ENCODE measurements at regions not wholly inside any gene's neighbourhood (a gene's known extent, or its start where the extent isn't known, plus 50 kb on each side); places are given as distances from the start of the nearest gene placed in this dataset.

DNA sequence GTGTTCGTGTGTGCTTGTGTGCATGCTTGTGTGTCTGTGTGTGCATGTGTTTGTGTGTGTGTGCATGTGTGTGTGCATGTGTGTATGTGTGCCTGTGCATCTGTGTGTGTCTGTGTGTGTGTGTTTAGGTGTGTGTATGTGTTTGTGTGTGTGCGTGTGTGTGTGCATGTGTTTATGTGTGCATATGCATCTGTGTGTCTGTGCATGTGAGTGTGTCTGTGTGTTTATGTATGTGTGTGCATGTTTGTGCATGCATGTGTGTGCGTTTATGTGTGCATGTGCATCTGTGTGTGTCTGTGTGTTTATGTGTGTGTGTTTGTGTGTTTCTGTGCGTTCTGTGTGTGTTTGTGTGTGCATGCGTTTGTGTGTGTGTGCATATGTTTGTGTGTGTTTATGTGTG is 106.6 kb upstream of the TNRC6C start:
- DNase-seq = no peak

DNA sequence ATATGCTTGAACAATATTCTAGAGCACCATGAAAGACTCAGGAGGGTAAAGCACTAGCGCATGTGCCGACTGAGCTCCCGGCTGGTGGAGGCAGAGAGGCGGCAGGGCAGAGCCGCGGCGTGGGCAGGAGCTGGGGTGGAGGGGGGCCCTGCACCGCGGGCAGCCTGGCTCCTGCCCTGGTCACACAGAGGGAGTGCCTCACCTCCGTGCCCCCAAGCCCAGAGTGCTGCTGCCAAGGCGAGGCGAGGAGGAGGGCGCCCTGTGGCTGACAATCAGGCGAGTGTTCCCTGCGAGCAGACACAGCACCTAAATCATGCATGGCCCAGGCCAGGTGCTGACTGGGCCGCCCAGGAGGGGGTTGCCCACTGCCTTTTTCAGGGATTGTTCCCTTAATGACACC is 105.8 kb upstream of the TNRC6C start:
- DNase-seq = no peak

DNA sequence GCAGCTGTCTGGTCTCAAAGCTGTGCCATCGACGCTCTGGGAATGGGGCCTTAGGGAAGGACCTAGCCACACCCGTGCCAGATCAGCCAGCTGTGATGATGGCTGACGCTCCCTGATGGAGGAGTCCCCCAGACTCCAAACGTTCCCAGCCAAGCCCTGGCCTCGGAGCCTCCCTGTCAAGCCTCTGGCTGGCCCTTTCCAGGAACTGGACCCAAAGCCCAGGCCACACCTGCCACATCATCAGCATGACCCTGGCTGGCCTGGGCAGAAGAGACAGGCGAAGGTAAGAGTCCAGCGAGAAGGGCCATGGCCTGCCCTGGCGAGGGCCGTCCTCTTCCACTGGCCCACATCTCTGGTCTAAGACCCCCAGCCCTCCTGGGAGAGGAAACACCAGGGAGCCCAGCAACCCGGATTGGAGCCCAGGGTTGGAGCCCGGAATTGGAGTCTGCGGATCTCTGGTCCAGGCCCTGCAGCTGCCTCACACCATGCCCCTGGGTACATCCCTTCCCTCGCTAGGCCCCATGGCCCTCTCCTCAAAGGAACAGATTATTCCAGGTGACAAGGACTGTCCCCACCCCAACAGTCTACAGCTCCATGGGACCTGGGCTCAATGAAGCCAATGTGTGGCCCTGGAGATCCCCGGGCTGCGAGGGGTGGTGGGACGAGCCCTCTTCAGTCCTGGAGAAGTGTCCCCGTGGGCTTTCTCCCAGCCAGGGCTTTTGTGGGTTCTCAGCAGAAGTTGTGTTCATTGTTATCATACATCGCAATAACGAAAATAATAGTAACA is 105.1 kb upstream of the TNRC6C start:
- DNase-seq = no peak

DNA sequence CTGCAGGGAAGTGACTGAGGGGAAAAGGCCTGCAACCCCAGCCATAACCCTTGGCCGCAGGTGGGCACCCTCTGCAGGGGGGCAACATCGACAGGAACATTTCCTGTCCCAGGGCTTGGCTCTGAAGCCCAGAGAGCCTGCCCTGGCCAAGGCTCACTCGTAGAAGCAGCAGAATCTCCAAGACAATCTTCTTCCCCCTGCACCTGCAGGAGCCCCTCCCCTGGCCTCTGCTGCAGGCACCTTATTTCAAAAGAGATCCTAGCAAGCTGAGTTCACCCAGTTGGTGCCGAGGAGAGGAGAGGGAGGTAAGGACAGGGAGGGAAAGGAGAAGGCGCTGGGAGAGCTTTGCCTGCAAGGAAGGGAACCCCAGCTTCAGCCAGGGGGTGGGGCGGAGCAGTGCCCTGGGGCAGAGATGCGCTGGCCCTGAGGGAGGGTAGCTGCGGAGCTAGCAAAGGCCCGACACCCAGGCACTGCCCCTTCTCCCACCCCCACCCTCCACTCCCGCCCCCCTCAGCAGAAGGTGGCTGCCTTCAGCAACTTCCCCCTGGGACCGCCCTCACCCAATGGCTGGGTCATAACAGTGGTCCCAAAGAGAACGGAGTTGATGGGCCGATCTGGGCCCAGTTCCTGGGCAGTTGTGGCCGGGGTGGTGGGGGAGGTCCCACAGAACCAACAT is 104.3 kb upstream of the TNRC6C start:
- DNase-seq = no peak

DNA sequence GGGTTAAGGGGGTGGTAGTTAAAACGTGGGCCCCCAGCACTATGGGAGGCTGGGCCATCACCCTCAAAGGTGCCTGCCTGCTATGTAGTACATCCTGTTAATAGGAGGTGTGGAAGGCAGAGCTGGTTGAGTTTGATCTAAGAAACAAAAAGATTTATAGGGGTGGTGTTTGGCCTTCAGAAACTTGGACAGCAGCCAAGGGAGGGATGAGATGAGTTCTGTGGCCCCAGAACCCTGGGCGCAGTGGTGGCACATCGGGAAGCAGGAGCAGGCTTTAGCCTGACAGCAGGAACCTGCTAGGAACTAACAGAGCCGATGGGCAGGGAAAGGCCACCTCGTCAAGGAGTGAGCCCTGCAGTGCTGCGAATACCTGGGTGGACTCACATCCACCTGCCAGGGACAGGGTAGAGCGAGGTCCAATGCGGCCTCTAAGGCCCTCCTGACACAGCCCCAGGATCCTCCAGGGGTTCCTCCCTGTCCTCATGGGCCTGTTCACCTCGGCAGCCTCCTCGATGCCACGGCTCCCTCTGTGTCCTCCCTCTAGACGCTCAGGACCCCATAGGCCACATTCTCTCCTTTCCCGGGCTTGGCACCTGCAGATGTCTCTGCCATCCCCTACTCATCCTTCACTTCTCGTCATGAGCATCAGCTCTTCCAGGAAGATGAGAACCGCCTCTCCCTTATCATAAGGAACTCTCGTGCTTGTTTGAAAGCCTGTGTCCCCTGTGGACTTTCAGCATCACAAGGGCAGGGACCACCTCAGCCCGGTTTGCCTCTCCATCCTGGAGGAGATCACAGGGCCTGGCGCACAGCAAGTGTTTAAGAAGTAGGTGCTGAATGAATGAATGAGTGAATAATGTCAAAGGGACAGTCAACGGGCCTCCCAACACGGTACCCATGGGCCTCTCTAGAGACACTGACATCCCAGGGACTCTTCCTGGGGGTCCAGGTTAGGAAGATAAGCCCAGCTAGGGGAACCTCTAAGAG is 103.5 kb upstream of the TNRC6C start:
- no peak for DNase-seq

DNA sequence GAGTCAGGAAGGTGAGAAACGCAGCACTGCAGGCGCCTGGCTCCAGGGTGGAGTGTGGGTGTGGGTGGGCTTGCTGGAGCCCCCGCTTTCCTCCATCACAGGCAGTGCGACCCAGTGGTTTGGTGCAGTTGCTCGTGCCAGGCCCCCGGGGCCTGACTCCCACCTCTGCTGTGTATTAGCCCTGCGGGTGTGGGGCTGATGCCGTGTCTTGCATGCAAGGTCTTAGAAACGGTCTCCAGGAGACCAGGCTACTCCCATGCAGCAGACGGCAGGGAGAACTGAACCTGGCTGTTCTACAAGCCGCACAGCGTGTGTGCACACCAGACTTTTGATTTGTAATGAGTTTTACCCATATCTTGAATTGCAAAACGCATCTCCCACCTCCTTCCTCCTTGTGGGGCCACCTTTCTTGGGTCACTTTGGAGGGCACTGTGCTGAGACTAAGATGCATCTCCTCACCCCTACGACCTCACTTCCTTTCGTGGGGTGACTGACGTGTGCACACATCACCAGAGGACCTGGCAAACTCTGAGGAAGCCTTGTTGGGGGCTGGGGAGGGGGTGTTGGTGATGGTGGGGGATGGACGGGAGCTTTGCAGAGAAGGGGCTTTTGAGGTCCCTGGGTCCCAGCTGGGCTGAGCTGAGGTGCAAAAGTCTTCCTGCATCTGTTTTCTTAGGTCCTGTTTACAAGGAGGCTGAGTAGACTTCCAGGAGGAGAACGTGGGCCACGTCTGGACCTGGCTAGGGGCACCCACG is 101.8 kb upstream of the TNRC6C start:
- DNase-seq = no peak

DNA sequence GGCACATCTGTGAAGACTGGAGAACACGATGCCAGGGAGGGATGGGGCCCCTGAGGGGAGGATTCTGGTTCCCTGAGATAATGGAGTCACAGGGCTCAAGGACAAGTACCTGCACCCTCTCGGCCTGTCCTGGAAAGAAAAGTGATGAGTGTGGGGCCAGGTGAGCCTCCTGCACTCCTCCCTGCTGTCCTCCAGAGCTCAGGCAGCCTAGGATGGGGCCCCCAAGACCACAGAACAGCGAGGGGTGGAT is 101.3 kb upstream of the TNRC6C start:
- DNase-seq = no peak

DNA sequence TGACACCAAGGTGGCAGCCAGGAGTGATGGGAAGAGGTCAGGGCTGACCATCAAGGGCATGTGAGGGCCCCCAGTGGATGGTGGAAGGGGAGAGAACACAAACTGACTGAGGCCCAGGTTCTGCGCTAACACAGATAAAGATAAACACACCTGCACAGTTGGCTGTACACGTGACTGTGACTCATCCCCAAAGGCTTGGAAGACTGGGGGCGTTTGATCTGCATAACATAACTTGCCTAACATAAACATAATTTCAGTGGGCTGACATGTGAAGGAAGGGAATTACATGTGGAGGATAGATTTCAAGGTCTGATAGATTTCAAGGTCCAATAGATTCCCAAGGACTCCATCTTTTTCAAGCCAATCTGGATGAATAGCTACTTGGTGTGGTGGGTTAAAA is 100.9 kb upstream of the TNRC6C start:
- no peak for DNase-seq

DNA sequence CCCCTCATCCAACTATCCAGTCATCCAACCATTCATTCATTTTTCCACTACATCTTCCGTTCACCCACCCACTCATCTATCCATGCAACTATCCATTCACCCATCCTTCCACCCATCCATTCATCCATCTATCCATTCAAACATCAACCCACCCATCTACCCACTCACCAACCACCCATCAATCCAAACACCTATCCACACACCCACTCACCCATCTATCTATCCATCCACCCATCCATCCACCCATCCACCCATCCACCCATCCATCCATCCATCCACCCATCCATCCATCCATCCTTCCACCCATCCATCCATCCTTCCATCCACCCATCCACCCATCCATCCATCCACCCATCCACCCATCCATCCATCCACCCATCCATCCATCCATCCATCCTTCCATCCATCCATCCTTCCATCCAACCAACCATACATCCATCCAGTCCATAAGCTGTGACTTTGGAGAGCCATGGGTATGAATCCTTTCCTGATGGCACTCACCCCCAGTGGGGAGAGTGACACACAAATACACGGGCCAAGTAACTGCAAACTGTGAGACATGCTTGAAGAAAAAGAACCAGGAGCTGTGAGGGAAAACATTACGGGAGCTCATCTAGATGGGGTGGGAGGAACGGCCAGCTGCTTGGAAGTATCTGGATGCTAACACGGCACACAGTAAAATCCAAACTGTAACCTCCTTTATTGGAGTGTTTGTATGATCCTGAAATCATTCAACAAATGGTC is 100.0 kb upstream of the TNRC6C start:
- DNase-seq = no peak

DNA sequence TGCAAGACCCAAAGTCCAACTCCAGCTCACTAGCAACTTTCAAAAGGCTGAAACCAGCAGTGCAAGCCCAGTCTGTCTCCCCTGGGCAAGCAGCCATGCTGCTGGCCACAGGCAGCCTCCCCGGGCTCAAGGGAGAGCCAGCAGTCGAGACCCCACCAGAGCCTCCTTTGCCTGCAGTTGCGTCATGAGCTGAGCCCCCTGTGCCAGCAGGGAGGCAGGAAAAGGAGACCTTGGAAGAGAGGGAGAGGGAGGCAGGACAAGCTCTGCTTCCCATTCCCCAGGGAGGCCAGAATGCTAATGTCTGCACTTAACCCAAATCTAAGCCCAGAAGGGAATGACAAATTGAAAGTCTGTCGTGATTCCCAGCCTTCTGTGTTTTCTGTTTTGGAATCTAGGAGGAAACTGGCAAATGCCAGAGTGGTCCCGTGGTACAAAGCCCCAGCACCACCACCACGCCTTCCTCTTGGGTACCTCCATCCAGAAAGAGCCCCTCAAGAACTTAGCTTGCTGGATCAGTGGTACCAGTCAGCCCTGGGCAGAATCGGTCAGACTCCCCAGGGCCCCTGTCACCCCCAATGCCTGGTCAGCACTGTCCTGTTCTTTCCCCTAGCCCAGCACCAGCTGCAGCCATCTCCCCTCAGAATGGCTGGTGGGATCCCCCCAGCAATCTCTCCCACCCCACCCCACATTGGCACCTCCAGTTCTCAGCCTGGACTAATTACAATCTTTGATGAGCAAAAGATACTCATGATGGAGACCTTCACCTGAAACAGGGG is 99.3 kb upstream of the TNRC6C start:
- DNase-seq = no peak

DNA sequence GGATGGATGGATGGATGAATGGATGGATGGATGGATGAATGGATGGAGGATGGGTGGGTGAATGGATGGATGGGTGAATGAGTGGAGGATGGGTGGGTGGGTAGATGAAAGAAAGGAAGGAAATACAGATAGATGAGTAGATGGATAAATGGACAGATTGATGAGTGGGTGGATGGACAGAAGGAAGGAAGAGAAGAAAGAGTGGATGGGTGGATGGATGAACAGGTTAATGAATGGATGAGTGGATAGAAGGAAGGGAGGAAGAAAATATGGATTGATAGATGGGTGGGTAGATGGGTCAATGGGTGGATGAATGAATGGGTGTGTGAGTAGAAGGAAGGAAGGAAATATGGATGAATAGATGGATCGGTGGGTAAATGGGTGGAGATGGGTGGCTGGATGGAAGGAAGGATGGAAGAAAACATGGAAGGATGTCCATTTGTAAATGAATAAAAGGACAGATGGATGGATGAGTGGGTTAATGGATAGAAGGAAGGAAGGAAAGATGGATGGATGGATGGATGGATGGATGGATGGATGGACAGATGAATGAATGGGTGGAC is 97.3 kb upstream of the TNRC6C start:
- no peak for DNase-seq

DNA sequence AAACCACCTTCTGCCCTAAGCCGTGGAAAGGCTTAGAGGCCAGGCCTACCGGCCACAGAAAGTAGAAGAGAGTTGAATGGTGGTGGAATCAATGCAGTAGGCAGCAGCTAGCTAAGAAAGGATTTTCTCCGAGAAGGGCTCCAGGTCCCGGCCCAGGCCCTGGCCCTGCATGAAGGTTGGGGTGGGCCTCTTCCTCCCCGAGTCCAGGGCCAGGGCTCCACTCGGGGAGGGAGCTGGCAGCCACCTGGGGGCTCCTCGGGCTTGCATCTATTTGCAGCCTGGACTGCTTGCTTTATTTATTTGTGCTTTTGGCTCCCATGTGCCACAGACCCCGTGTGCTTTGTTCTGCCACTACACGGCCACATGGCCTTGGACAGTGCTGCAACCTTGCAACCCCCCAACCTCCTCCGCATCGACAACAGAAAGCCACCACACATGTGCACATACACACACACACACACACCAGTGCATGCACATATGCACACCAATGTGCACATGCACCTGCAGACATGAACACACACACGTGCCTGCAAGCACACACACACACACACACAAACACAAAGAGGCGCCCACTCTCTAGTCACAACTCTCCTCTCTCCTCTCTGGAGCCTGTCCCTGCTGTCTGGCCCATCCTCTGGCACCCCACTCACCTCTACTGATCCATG is 96.4 kb upstream of the TNRC6C start:
- no peak for DNase-seq

DNA sequence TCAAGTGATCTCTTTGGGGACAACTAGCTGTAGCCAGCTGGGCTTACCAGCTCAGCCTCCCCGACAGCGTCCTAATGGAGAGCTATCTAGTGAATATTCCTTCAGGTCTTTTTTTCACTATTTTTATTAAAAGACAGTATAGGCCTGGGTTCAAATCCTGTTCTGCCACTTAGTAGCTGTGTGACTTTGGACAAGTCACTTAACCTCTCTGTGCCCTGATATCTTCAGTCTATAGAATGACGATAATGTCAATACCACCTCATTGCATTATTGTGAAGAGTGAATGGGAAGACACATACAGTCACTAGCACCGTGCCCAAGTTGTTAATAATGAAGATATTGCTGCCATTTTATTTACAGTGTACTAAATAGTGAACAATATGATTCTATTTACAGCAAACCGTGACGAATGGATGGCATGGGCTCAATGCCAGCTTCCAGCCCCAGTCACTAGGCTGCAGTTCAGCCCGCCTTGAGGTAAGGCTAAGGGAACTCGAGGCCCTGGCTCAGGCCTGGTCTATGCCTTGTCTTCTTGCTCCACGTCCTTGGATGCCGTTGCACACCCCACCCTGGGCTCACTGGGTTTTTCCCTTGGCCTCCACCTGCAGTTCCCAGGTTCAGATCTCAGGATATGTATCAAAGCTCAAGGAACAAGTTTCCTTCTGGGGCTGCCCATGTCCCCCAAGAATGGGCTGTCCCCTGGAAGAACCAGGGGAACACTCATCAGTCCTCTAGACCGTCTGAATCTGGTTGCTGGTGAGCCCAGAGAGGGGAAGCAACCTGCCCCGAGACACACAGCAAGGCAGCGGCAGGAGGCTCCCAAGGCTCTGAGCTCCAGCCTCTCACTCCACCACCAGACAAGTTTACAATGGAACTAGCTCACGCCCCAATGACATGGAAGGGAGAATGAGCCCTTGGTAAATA is 95.4 kb upstream of the TNRC6C start:
- no peak for DNase-seq

DNA sequence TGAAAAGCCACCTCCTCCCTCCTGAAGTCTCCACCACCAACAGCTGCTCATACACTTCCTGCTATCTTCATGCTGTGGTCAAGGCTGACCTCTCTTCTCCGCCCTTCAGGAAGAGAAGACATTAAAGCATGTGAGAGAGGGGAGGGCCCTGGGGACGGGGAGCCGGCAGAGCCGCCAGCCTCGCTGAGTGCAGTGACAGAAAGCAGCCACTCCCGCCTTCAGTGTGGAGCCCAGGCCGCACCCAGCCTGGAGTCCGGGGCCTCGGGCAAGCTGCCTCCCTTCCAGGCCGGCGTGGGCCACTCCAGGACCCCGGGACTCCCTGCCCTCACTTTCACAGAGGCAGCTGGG is 94.7 kb upstream of the TNRC6C start:
- DNase-seq = no peak

DNA sequence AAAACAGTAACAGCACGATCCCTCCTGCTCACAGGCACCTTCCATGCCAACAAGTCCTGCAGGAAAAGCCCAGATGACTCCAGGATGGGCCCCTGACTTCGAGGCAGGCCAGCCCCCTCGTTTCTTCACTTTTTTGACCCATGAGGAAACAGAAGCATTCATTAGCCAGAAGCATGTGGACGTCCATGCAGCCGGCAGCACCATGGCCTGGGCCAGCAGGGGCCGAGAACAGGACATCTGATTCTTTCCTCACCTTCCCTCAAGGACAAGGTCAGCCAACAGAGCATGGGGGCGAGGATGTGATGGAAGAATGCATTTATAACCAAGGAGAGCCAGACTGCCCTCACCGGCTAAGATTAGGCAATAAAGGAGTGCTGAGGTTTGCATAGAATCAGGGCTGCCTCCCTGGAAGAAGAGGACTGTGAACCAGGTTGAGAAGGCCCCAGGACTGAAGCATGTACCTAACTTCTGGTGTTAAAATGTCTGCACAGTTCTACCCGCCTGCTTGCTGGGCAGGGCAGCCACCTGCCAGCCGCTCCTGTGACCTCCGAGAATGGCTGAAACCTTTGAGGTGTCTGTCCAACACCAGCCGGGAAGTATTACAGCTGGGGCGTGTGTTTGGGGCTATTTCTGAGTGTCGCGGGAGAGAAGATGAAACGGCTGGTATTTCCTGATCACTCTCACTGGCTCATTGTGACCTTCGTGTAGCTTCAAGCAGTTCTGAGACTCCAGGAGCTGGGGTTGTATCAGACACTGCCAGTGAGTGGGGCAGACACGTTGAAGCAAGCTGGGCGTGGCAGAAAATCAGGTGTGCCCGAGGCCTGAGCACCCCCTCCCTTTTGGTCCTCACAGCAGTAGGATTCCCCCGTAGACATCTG is 94.0 kb upstream of the TNRC6C start:
- DNase-seq = no peak

DNA sequence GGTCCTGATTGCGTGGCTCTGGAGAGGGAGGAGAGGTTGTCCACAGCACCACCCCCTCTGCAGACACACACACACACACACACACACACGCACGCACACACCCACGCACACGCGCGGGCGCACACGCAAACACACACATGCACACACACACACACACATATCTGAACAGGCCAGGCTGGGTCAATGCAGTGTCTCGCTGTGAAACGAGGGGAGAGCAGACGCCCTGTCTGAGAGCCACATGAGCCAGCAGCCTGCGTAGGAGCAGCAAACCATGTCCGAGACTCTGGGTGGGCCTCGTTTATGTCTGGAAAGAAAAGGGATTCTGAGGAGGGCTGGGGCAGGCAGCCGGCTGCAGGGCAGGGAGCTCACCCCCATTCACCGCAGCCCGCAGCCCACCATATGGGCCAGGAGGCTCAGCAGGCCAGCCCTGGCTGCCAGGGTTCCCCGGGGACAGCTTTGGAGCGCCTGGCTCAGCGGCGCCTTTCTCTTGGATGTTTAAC is 93.3 kb upstream of the TNRC6C start:
- no peak for DNase-seq

DNA sequence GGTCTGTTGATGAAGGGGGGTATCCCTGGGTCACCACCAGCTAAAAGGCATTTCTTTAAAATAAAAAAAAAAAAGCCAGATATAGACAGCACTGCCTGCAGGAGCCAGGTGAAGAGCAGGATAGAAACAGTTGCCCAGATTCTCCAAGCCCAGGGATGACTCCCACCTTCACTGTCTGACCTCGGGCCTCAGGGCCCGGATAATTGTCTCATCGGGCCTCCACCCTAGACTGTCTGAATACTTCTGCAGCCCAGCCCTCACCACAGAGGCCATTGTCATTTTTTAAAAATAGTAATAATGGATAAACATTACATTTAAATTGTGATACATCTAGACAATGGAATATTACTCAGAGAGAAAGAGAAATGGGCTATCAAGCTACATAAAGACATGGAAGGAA is 92.8 kb upstream of the TNRC6C start:
- DNase-seq = no peak

DNA sequence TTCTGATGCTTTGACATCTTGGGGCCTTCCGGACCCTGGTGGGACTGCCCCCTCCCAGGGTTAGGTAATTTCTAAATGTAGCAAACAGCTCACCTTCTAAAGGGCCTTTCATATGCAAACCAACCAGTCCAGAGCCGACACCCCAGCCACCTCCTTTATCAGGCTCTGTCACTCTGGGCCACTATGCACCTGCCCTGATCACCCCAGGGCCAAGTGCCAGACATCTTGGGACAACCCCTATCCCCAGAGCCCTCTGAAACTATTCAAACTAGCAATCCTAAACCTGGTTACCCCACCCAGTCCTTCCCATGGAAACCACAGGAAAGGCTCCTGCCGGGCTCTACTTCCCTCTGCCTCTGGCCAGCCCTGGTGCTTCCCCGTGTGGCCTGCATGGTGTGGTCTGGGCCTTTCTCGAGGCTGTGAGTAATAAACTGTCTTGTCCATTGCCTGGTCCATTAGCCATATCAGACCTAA is 91.2 kb upstream of the TNRC6C start:
- DNase-seq = no peak
